Endodermal cell (in vitro differentiated cells): ENCODE measurements at regions not wholly inside any gene's neighbourhood (a gene's known extent, or its start where the extent isn't known, plus 50 kb on each side); places are given as distances from the start of the nearest gene placed in this dataset.

Experiments used
- DNase-seq: peaks from one replicate; pipeline ENCODE4 v3.0.0-alpha.2; 2017
- H3K27ac ChIP-seq: 2 replicates; pipeline ENCODE4 v1.5.1; 2013; ENCODE audit warnings: mild to moderate bottlenecking, low read depth, low read length, moderate library complexity
- H3K27me3 ChIP-seq: 2 replicates; pipeline ENCODE4 v1.6.1; 2013; ENCODE audit warnings: mild to moderate bottlenecking, low read length, moderate library complexity; ENCODE audit not compliant: insufficient read depth, control insufficient read depth, poor library complexity, severe bottlenecking
- H3K36me3 ChIP-seq: 2 replicates; pipeline ENCODE4 v1.7.0; 2013; ENCODE audit warnings: mild to moderate bottlenecking, low read length, moderate library complexity; ENCODE audit not compliant: control insufficient read depth, insufficient read depth
- H3K4me1 ChIP-seq: one replicate; pipeline ENCODE4 v1.7.0; 2013; ENCODE audit warnings: low read length; ENCODE audit not compliant: control insufficient read depth, insufficient read depth
- H3K4me3 ChIP-seq: 2 replicates; pipeline ENCODE4 v1.5.1; 2013; ENCODE audit warnings: mild to moderate bottlenecking, low read length, moderate library complexity
- H3K9ac ChIP-seq: 2 replicates; pipeline ENCODE4 v1.6.1; 2013; ENCODE audit warnings: mild to moderate bottlenecking, low read length, moderate library complexity; ENCODE audit not compliant: poor library complexity, severe bottlenecking; ENCODE audit errors: extremely low read depth
- H3K9me3 ChIP-seq: 2 replicates; pipeline ENCODE4 v1.6.1; 2013; ENCODE audit warnings: mild to moderate bottlenecking, low read length, moderate library complexity; ENCODE audit not compliant: control insufficient read depth
- H3K27ac Mint-ChIP-seq: 2 replicates; pipeline ENCODE4 v1.8.0; 2020; ENCODE audit warnings: mixed read lengths
- H3K27me3 Mint-ChIP-seq: 2 replicates; pipeline ENCODE4 v1.8.0; 2021; ENCODE audit warnings: mild to moderate bottlenecking, mixed read lengths; ENCODE audit not compliant: insufficient read depth
- H3K36me3 Mint-ChIP-seq: 2 replicates; pipeline ENCODE4 v1.8.0; 2020; ENCODE audit warnings: low read depth, mixed read lengths
- H3K4me1 Mint-ChIP-seq: 2 replicates; pipeline ENCODE4 v1.8.0; 2020; ENCODE audit warnings: mixed read lengths
- H3K4me3 Mint-ChIP-seq: 2 replicates; pipeline ENCODE4 v1.8.0; 2020; ENCODE audit warnings: mild to moderate bottlenecking, moderate library complexity, mixed read lengths
- H3K9me3 Mint-ChIP-seq: 2 replicates; pipeline ENCODE4 v1.8.0; 2020; ENCODE audit warnings: mild to moderate bottlenecking, mixed read lengths
- CTCF ChIP-seq: fragments of 200-600 bp; sonication (generic); conservative IDR thresholded peaks from 2 replicates; pipeline ENCODE4 v1.5.0; 2021; ENCODE audit warnings: antibody characterized with exemption, mild to moderate bottlenecking
- WGBS, 2 experiments: methylation state at CpG; one replicate each; pipeline versions ENCODE4 v1.1.5 to v1.1.7; 2013; ENCODE audit warnings: missing lambda C conversion rate in 2 of 2, mixed read lengths in 1 of 2; ENCODE audit not compliant: insufficient coverage in 1 of 2, insufficient read length in 1 of 2; 5-methylcytosine and 5-hydroxymethylcytosine counted together

DNA sequence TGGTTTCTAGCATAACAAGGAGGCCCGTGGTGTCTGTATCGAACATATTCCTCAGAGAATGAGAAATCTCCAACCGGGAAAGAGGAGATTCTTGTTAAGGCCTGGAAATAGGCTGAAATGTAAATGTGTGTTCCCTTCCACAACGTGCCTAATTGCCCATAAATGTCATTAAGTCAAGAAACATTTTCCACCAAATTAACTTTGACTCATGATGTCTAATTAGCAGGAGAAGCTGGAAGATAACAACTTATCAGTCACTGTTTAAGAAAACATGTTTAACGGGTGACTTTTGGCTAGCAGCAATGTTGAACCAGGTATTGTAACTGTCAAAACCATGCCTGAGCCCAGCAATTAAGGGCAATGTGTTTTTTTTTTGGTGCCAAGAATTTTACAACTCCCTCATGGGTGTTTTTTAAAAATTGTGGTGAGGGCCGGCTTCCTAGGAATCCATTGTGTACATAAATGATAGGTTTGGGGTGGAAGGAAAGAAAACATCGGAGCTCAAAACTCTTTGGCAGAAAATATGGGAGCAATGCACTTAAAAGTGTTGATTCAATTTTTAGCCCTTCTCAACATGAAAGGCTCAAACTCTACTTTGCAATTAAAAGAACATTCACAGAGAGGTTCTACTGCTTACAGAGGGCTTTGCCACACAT is 67.0 kb downstream of the OLIG1 start:
- Mint-ChIP-seq H3K4me3 (no peak overlapping the region), H3K9me3 (no peaks in the 10 kb centered on the region), H3K27me3 (peaks cover 20% of the 10 kb centered on the region), H3K36me3 (no peaks in the 10 kb centered on the region), H3K27ac (no peak overlapping the region), H3K4me1 (peaks cover 23% of the 10 kb centered on the region)
- Histone ChIP-seq H3K9me3 (no peaks in the 10 kb centered on the region), H3K27me3 (peaks cover under 1% of the 10 kb centered on the region), H3K4me3 (no peak overlapping the region), H3K9ac (no peak overlapping the region), H3K4me1 (no peaks in the 10 kb centered on the region), H3K27ac (no peak overlapping the region), H3K36me3 (no peaks in the 10 kb centered on the region)
- no peak for TF ChIP-seq CTCF
- 89 to 95% methylated on average over 7 of the region's 7 CpGs for WGBS, 2 experiments
- DNase-seq = no peak

GRCh38 chr21:33139084-33139483 is 69.1 kb downstream of the OLIG1 start:
- H3K27ac ChIP-seq = no peak overlapping the region
- no peak overlapping the region for H3K4me3 ChIP-seq
- H3K27ac Mint-ChIP-seq = no peak overlapping the region
- H3K9me3 ChIP-seq = no peaks in the 10 kb centered on the region
- H3K27me3 ChIP-seq = no peaks in the 10 kb centered on the region
- no peaks in the 10 kb centered on the region for H3K9me3 Mint-ChIP-seq
- H3K4me3 Mint-ChIP-seq = no peak overlapping the region
- 93 to 94% methylated on average over 13 to 18 of the region's 18 CpGs for WGBS, 2 experiments
- no peak overlapping the region for H3K9ac ChIP-seq
- no peak for DNase-seq
- no peaks in the 10 kb centered on the region for H3K36me3 ChIP-seq
- peaks cover 16% of the 10 kb centered on the region for H3K4me1 Mint-ChIP-seq
- no peak for TF ChIP-seq CTCF
- peaks cover 10% of the 10 kb centered on the region for H3K27me3 Mint-ChIP-seq
- H3K4me1 ChIP-seq = no peaks in the 10 kb centered on the region
- H3K36me3 Mint-ChIP-seq = no peaks in the 10 kb centered on the region

GRCh38 chr21:33140288-33140687 is 70.3 kb downstream of the OLIG1 start:
- no peak overlapping the region for H3K9ac ChIP-seq
- no peaks in the 10 kb centered on the region for H3K27me3 ChIP-seq
- no peaks in the 10 kb centered on the region for H3K4me1 ChIP-seq
- Mint-ChIP-seq H3K9me3 (no peaks in the 10 kb centered on the region), H3K27me3 (peaks cover 6% of the 10 kb centered on the region), H3K36me3 (no peaks in the 10 kb centered on the region), H3K4me1 (peaks cover 8% of the 10 kb centered on the region), H3K4me3 (no peak overlapping the region), H3K27ac (no peak overlapping the region)
- H3K9me3 ChIP-seq = no peaks in the 10 kb centered on the region
- no peak for DNase-seq
- 83 to 87% methylated on average over 1 to 2 of the region's 2 CpGs for WGBS, 2 experiments
- H3K27ac ChIP-seq = no peak overlapping the region
- no peak for TF ChIP-seq CTCF
- H3K36me3 ChIP-seq = no peaks in the 10 kb centered on the region
- no peak overlapping the region for H3K4me3 ChIP-seq
